HG02973 (cell line): ENCODE measurements at regions not wholly inside any gene's neighbourhood (a gene's known extent, or its start where the extent isn't known, plus 50 kb on each side); places are given as distances from the start of the nearest gene placed in this dataset.
A peak's percentile ranks its signal among the peaks of the same experiment; 100 is the strongest.
"Not testable (repeated sequence)": the region's sequence is repeated elsewhere in the genome, so short reads cannot be mapped to it uniquely, and the experiment has no call there.

Experiments used
- ATAC-seq: cut with Tn5 transposase; IDR thresholded peaks from one replicate; pipeline ENCODE4 v1.9.1; 2021; ENCODE audit warnings: moderate library complexity; ENCODE audit not compliant: unreplicated experiment

- ATAC-seq = no peak
Measured at GRCh38 chr20:17837179-17837578, 131.4 kb downstream of the SNX5 start.

GRCh38 chr20:17836303-17836861, 132.2 kb downstream of the SNX5 start:
- no peak for ATAC-seq

- ATAC-seq = no peak
Measured at GRCh38 chr20:17835934-17836300, 132.7 kb downstream of the SNX5 start.

GRCh38 chr20:17835240-17835933, 133.2 kb downstream of the SNX5 start:
- ATAC-seq = no peak

GRCh38 chr20:17834804-17835203, 133.8 kb downstream of the SNX5 start:
- no peak for ATAC-seq

- no peak for ATAC-seq
Measured at GRCh38 chr20:17833036-17833674, 133.4 kb downstream of the BANF2 start.

GRCh38 chr20:17832236-17832915, 132.6 kb downstream of the BANF2 start:
- no peak for ATAC-seq

GRCh38 chr20:17828598-17829144, 128.9 kb downstream of the BANF2 start:
- ATAC-seq = no peak

GRCh38 chr20:17827759-17828559, 128.2 kb downstream of the BANF2 start:
- ATAC-seq = no peak

GRCh38 chr20:17827079-17827478, 127.3 kb downstream of the BANF2 start:
- no peak for ATAC-seq

GRCh38 chr20:17825960-17826843, 126.4 kb downstream of the BANF2 start:
- peak; percentile 94 for ATAC-seq

GRCh38 chr20:17825252-17825959, 125.6 kb downstream of the BANF2 start:
- peak; percentile 2 for ATAC-seq

- ATAC-seq = no peak
Measured at GRCh38 chr20:17824676-17825251, 125.0 kb downstream of the BANF2 start.

- no peak for ATAC-seq
Measured at GRCh38 chr20:17823409-17824144, 123.8 kb downstream of the BANF2 start.

- ATAC-seq = no peak
Measured at GRCh38 chr20:17822540-17823408, 123.0 kb downstream of the BANF2 start.

- ATAC-seq = no peak
Measured at GRCh38 chr20:17822039-17822438, 122.3 kb downstream of the BANF2 start.

GRCh38 chr20:17821606-17822005, 121.8 kb downstream of the BANF2 start:
- ATAC-seq = not testable (repeated sequence)
